ENCODE measurements at regions not wholly inside any gene's neighbourhood (a gene's known extent, or its start where the extent isn't known, plus 50 kb on each side); places are given as distances from the start of the nearest gene placed in this dataset.

DNA sequence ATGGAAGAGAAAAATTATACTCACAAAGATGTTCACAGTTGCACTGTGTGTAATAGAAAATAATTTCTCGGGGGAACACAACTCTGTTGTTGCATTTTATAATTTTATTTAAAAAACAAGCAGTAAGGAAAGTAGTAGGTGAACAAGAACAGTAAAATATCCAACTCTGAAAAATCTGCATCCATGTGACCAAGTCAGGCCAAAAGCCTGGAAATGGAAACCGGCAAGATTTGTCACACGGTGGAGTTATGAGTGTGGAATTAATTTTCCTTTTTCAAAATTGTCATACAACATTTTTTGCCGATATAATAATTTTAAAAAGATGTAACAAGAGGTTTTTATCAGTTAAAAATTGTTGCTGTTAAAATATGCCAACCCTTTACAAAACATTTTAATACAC lies 1421.5 kb downstream of the BRD1 start:
- TF ChIP-seq EZH2 (IDR thresholded peaks at IDR 0.05; ENCODE audit: borderline replicate concordance, insufficient read depth, low read depth, low read length, poor library complexity, severe bottlenecking) (no peak), CTCF (IDR thresholded peaks at IDR 0.05) (no peak)
